Stomach (tissue), 4 donors: ENCODE measurements at regions not wholly inside any gene's neighbourhood (a gene's known extent, or its start where the extent isn't known, plus 50 kb on each side); places are given as distances from the start of the nearest gene placed in this dataset.
"Not testable (repeated sequence)": the region's sequence is repeated elsewhere in the genome, so short reads cannot be mapped to it uniquely, and the experiment has no call there.

Source experiments
- POLR2A ChIP-seq, 4 donors: fragments of 450-650 bp; IDR thresholded peaks; one replicate each; pipeline ENCODE4 v1.6.1; 2016; ENCODE audit warnings: antibody characterized with exemption in 4 of 4, control low read depth in 2 of 4, mild to moderate bottlenecking in 1 of 4, moderate library complexity in 1 of 4
- POLR2AphosphoS5 ChIP-seq, 3 donors: sonication (generic); formaldehyde crosslinking; IDR thresholded peaks; one replicate each; pipeline ENCODE4 v1.6.1; 2016; ENCODE audit warnings: antibody characterized with exemption in 3 of 3
- TF ChIP-seq, protein P1 (sequence below), 7 experiments: fragments of 450-650 bp in 4 of 7; fragments of 200-600 bp in 3 of 7; sonication (generic) in 3 of 7; IDR thresholded peaks; one replicate each; pipeline ENCODE4 v1.5.1; 2016 to 2019; ENCODE audit warnings: antibody characterized with exemption in 7 of 7, control low read depth in 2 of 7, mild to moderate bottlenecking in 1 of 7

DNA sequence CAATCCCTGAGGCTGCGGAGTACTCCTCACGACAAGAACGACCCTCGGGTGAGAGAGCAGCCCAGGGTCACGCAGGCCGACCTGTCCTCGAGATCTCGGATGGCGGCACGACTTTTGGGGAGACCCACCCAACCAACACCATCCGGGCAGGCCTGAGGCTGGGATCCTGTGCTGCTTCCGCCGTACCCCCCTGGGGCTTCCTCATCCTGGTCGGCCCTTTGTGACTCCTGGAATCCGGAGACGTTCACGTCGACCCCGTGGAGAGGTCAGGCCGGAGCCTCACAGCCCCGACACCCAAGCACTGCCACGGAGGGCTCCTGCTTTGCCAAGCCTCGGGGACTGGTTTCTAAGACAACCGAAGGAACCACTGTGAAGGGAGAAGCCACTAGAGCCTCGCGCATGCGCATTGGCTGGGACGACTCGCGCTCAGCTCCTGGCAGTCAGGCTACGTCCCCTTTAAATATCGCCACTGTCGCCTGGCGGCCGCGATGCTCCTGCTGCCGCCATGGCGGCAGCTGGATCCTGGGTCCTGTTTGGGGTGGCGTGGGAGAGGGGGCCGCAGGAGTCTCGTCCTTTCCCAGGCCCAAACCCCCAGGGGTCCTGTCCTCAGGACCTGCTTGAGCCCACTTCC lies 136.2 kb upstream of the ANKRD20A1 start:
- TF ChIP-seq, protein P1, sequence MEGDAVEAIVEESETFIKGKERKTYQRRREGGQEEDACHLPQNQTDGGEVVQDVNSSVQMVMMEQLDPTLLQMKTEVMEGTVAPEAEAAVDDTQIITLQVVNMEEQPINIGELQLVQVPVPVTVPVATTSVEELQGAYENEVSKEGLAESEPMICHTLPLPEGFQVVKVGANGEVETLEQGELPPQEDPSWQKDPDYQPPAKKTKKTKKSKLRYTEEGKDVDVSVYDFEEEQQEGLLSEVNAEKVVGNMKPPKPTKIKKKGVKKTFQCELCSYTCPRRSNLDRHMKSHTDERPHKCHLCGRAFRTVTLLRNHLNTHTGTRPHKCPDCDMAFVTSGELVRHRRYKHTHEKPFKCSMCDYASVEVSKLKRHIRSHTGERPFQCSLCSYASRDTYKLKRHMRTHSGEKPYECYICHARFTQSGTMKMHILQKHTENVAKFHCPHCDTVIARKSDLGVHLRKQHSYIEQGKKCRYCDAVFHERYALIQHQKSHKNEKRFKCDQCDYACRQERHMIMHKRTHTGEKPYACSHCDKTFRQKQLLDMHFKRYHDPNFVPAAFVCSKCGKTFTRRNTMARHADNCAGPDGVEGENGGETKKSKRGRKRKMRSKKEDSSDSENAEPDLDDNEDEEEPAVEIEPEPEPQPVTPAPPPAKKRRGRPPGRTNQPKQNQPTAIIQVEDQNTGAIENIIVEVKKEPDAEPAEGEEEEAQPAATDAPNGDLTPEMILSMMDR (IDR thresholded peaks at IDR 0.05) = not testable (repeated sequence)
- not testable (repeated sequence) for TF ChIP-seq POLR2A, POLR2AphosphoS5 (IDR thresholded peaks at IDR 0.05)
